WERI-Rb-1 (cell line): ENCODE measurements at regions not wholly inside any gene's neighbourhood (a gene's known extent, or its start where the extent isn't known, plus 50 kb on each side); places are given as distances from the start of the nearest gene placed in this dataset.

Experiments
- DNase-seq: peaks from one replicate; pipeline ENCODE4 v3.0.0-alpha.2; 2020
- H3K27ac ChIP-seq: fragments of 250-450 bp; sonication (Bioruptor Pico); 2 replicates; pipeline ENCODE4 v1.5.1; 2020; ENCODE audit warnings: mild to moderate bottlenecking, moderate library complexity
- H3K27me3 ChIP-seq: fragments of 250-450 bp; sonication (Bioruptor Pico); 2 replicates; pipeline ENCODE4 v1.5.1; 2021; ENCODE audit warnings: mild to moderate bottlenecking, low read depth, moderate library complexity; ENCODE audit not compliant: insufficient read depth, severe bottlenecking
- H3K36me3 ChIP-seq: fragments of 250-450 bp; sonication (Bioruptor Pico); 2 replicates; pipeline ENCODE4 v1.5.1; 2020; ENCODE audit warnings: mild to moderate bottlenecking, moderate library complexity
- H3K4me3 ChIP-seq: 2 replicates; pipeline ENCODE4 v1.5.1; 2011; ENCODE audit warnings: low read depth, mild to moderate bottlenecking, control low read depth, low read length
- H3K9me3 ChIP-seq: fragments of 250-450 bp; sonication (Bioruptor Pico); 2 replicates; pipeline ENCODE4 v1.5.1; 2021; ENCODE audit warnings: mild to moderate bottlenecking, moderate library complexity; ENCODE audit not compliant: severe bottlenecking
- TF ChIP-seq, protein P1 (sequence below): IDR thresholded peaks from 2 replicates; pipeline ENCODE4 v1.5.1; 2011; ENCODE audit warnings: low read depth, mild to moderate bottlenecking, control low read depth, inconsistent platforms, low read length

GRCh38 chr21:35537604-35538003 is 488.5 kb upstream of the RUNX1 start:
- Histone ChIP-seq H3K36me3 (no peaks in the 10 kb centered on the region), H3K27ac (no peak overlapping the region), H3K9me3 (no peaks in the 10 kb centered on the region), H3K27me3 (peaks cover 95% of the 10 kb centered on the region), H3K4me3 (no peak overlapping the region)
- DNase-seq, result no peak
- TF ChIP-seq, protein P1, sequence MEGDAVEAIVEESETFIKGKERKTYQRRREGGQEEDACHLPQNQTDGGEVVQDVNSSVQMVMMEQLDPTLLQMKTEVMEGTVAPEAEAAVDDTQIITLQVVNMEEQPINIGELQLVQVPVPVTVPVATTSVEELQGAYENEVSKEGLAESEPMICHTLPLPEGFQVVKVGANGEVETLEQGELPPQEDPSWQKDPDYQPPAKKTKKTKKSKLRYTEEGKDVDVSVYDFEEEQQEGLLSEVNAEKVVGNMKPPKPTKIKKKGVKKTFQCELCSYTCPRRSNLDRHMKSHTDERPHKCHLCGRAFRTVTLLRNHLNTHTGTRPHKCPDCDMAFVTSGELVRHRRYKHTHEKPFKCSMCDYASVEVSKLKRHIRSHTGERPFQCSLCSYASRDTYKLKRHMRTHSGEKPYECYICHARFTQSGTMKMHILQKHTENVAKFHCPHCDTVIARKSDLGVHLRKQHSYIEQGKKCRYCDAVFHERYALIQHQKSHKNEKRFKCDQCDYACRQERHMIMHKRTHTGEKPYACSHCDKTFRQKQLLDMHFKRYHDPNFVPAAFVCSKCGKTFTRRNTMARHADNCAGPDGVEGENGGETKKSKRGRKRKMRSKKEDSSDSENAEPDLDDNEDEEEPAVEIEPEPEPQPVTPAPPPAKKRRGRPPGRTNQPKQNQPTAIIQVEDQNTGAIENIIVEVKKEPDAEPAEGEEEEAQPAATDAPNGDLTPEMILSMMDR, result no peak

GRCh38 chr21:35533893-35534292 is 484.8 kb upstream of the RUNX1 start:
- no peak overlapping the region for H3K4me3 ChIP-seq
- no peak for DNase-seq
- no peaks in the 10 kb centered on the region for H3K9me3 ChIP-seq
- no peaks in the 10 kb centered on the region for H3K36me3 ChIP-seq
- peaks cover 93% of the 10 kb centered on the region for H3K27me3 ChIP-seq
- TF ChIP-seq, protein P1, result no peak
- no peak overlapping the region for H3K27ac ChIP-seq

- H3K27ac ChIP-seq, result no peak overlapping the region
- H3K4me3 ChIP-seq, result no peak overlapping the region
- no peaks in the 10 kb centered on the region for H3K36me3 ChIP-seq
- H3K27me3 ChIP-seq, result peaks cover 90% of the 10 kb centered on the region
- DNase-seq, result no peak
- TF ChIP-seq, protein P1, result no peak
- no peaks in the 10 kb centered on the region for H3K9me3 ChIP-seq
Observed at GRCh38 chr21:35530766-35531165, 481.7 kb upstream of the RUNX1 start.

DNA sequence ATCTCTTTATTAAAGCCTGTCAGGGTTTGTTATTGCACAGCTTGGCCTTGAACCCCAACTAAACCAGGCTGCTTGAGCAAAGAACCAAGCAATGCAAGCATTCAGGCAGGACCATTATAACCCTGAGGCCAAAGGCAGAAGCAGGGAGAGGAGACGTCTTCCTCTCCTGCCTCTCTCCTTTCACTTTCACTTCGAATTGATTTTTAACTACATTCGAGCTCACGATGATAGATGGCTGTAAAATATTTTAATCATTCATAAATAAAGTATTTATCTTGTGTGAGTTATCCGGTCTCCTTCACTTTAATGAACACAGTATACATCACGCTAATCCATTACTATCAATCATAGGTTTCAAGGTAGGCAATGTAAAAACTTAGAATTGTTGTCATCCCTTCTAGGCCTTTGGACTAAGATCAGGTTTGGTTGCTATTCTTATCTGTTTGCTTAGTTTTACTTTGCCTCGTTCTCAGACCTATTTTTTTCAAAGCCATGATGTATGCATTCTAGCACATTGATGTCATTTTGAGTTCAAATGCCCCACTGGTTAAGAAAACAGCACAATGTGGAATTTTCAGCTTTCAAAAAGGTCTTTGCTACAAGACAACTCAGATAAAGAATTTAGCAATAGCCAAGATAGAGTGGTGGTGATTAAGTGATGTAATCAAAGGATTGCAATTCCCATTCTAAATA is 480.2 kb upstream of the RUNX1 start:
- no peak for DNase-seq
- Histone ChIP-seq H3K9me3 (no peaks in the 10 kb centered on the region), H3K4me3 (no peak overlapping the region), H3K27me3 (peaks cover 89% of the 10 kb centered on the region), H3K36me3 (no peaks in the 10 kb centered on the region), H3K27ac (no peak overlapping the region)
- TF ChIP-seq, protein P1, result no peak

DNA sequence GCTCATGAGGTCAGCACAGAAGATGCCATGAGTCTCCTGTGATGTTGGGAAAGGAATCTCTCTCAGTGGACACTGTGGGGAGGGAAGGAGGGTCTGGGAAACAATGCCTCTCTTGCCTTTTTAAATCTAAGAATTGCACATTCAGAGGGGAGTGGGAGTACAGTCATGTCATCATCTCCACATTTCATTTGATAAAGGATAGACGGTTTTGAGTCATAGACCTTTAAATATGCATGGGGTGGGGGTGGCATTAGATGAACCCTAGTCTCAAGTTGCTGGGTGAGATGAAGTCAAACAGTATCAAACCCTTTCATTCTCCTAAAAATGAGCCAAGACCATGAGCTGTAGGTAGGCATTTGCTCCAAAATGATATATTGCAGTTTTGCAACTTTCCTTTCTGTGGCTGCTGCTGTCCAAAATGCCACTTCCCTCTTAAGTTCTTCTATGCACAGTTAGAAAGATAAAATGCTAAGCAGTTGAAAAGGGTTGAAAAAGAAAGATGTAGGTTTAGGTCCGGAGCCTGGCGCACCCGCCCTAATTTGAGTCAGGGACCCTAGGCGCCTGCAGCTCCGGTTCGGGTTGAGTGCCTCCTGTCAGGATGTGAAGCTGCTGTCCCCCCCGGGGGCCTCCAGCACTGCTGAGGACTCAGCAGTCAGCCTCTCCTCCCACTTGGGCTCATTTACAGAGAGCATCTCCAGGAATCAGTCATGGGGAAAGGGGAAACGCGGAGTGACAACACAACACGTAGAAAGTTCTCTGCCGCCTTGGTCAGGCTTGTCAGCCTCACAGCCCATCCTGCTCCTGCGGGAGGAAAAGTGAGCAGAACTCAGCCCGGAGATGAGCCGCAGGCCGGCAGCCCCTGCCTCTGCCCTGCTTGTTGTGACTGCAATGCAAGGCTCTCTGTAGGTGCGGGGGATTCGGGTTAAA is 479.3 kb upstream of the RUNX1 start:
- DNase-seq, result no peak
- H3K27me3 ChIP-seq, result peaks cover 91% of the 10 kb centered on the region
- no peak overlapping the region for H3K4me3 ChIP-seq
- H3K27ac ChIP-seq, result no peak overlapping the region
- no peaks in the 10 kb centered on the region for H3K9me3 ChIP-seq
- TF ChIP-seq, protein P1, result no peak
- no peaks in the 10 kb centered on the region for H3K36me3 ChIP-seq
